GM21447 (cell line): ENCODE measurements at regions not wholly inside any gene's neighbourhood (a gene's known extent, or its start where the extent isn't known, plus 50 kb on each side); places are given as distances from the start of the nearest gene placed in this dataset.

Experiments used
- ATAC-seq: cut with Tn5 transposase; IDR thresholded peaks from one replicate; pipeline ENCODE4 v1.9.1; 2021; ENCODE audit not compliant: unreplicated experiment

DNA sequence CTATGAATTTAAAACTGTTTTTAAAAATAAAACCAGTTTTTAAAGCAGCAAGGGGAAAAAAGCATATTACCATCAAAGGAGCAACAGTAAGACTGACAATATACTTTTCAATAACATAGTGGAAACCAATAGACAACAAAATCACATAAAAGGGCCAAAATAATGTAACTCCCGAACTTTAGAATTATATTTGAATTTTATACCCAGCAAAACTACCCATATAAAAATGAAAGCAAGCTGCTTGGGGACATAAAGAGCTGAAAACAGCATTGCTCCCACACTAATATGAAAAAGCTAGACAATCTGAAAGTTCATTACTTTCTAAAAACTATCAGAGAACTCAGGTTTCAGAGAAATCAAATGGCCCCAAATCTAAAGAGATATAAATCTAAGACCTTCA lies 199.4 kb upstream of the ARID1B start:
- ATAC-seq, result no peak

DNA sequence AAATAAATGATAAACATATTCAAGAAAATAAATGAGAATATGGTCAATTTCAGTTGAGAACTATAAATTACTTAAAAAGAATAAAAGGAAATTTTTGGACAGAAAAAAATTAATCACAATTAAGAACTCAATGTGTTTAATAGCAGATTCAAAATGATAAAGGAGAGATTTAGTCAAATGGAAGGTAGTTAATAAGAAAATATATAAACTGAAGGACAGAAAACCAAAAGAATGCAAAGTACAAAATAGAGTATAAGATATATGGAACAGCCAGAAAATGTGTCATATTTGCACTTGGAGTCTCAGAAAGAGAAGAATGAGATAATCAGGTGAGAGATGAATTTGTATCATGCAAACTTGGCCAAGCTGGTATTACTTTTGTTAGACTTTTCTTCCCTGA lies 201.8 kb upstream of the ARID1B start:
- ATAC-seq, result no peak

GRCh38 chr6:156564807-156565149 lies 212.4 kb upstream of the ARID1B start:
- ATAC-seq, result no peak

DNA sequence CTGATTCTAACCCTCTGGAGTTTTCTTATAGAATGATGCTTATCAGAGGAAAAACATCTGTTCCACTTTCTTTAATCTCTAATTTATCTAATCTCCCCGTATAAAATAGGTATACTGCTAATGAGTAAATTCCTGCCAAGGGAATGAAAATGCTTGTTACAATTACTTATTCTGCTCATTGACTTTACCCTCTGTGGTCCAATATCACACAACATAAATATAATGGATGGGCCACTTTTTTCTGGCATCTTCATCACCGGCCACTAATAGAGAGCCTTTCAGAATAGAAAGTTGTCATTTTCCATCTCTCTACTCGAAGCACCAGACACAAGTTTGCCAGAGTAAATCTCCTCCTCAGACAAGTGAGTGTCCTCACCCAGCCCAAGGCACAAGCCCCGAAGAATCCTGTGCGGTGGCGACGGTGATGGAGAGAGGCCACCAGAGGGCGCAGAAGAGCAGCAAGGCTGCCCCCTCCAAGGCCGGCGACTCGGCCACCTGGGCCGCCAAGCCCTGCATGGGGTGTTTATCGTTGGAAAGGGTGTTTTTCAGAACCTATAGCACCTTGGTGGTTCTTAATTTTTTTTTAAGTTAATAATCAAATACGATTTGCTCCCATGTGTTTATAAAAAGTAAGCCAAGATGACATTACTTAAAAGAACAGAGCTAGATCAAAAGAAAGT lies 212.9 kb upstream of the ARID1B start:
- peak; percentile 96 for ATAC-seq

DNA sequence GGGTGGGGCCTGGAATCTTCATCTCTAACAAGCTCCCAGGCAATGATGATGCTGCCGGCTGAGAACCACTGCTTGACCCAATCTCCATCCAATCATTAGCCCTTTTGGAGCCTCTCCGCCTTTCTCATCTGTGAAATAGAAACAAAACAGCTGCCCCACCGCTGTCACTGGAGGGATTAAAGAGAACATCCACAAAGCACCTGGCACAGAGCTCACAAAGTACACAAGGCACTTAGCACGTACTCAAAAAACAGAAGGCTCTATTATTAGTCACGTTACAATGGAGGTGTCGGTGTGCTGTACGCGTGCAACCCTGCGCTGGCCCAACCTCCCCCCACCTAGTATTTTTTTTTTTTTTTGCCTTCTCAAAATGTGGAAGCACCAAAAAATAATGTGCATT lies 213.5 kb upstream of the ARID1B start:
- ATAC-seq, result no peak

- ATAC-seq, result no peak
Measured at GRCh38 chr6:156562636-156563035, 214.5 kb upstream of the ARID1B start.

DNA sequence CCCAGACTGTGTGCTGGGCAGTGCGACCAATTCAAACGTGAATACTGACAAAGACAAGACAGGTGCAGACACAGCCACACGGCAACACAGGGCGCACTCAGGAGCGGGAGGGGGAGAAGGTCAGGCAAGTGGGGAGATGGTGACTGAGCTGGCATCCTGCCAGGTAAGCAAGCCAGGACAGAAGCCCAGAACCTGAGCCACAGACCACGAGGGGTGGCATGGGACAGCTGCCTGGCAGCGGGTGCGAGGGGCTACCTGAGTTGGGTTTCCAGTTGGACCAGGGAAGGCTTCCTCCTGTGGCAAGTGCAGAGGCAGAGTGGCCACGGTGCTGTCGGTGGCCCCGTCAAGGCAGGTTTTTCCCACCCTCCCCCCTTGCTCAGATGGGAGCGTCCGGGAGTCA lies 215.2 kb upstream of the ARID1B start:
- ATAC-seq, result no peak

GRCh38 chr6:156560476-156560875 lies 216.7 kb upstream of the ARID1B start:
- no peak for ATAC-seq

GRCh38 chr6:156559162-156559690 lies 218.0 kb upstream of the ARID1B start:
- no peak for ATAC-seq

- ATAC-seq, result no peak
Measured at GRCh38 chr6:156557911-156558259, 219.3 kb upstream of the ARID1B start.

GRCh38 chr6:156557251-156557910 lies 219.8 kb upstream of the ARID1B start:
- no peak for ATAC-seq

GRCh38 chr6:156556811-156557210 lies 220.4 kb upstream of the ARID1B start:
- ATAC-seq, result no peak

DNA sequence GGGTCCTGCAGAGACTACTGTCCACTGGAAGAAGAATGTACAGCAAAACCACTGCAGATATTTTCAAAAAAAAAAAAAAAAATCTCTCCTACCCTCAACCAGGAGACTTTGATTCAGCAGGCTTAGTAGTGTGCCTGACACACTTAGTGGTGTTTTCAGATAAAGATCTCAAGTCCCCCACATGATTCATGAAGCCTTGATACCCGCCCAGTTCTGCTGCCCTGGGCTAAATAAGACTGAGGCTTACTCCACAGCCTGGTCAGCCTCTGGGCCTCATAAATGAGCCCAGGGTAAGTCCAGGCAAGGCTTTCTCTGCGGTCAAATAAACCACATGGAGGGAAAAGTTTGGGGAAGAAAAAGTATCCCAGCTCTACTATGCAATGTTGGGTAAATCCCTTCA lies 222.1 kb upstream of the ARID1B start:
- no peak for ATAC-seq

- ATAC-seq, result no peak
Measured at GRCh38 chr6:156554160-156554559, 223.0 kb upstream of the ARID1B start.

- no peak for ATAC-seq
Measured at GRCh38 chr6:156552849-156553248, 224.3 kb upstream of the ARID1B start.

DNA sequence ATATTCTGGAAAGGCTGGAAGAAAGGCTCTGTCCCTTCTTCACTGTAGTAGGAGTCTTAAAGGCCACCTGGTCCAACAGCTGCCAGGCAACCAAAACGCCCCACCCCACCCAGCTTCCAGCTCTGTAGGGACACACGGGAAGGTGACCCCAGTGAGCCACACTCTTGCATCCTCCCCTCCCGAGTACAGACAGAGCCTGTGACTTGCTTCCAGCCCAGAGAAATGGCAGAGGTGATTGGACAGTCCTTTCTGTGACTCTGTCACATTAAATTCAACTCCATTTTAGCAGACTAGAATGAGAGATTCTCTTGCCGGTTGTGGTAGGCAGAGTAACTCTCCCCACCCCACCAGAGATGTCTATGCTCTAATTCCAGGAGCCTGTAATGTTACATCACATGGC lies 226.2 kb upstream of the ARID1B start:
- ATAC-seq, result no peak

DNA sequence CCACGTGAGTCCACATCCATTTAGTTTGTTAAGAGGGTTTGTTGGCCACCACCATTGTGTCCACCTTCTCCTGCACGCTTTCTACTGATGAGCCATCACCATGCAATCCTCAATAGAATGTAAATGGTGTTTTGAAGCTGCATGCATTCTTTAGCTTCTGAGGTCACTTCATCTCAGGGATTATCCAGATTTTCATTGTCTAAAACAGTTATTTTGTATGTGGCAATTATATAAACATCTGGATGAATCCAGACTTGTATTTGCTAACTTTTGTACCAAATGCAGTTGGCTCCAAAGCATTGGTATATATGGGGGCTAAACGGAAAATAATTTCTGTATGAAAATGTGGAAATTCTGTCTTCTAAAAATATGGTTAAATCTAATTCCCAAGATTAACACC lies 231.2 kb upstream of the ARID1B start:
- ATAC-seq, result no peak

- ATAC-seq, result no peak
Measured at GRCh38 chr6:156545021-156545420, 232.2 kb upstream of the ARID1B start.

- ATAC-seq, result no peak
Measured at GRCh38 chr6:156544046-156544445, 233.1 kb upstream of the ARID1B start.

- ATAC-seq, result no peak
Measured at GRCh38 chr6:156543431-156543830, 233.7 kb upstream of the ARID1B start.

GRCh38 chr6:156538875-156539660 lies 238.1 kb upstream of the ARID1B start:
- ATAC-seq, result no peak

GRCh38 chr6:156534594-156534993 lies 242.6 kb upstream of the ARID1B start:
- no peak for ATAC-seq
